B cell (primary cell): ENCODE measurements at regions not wholly inside any gene's neighbourhood (a gene's known extent, or its start where the extent isn't known, plus 50 kb on each side); places are given as distances from the start of the nearest gene placed in this dataset.

Experiments
- ATAC-seq: fragments of 200-7000 bp; cut with Tn5 transposase; one replicate; pipeline ENCODE4 v1.10.0; 2021; ENCODE audit warnings: low read depth, mild to moderate bottlenecking, moderate number of reproducible peaks, moderate library complexity
- CTCF ChIA-PET: fragments of 350-600 bp; sonication (Branson Sonifier 250); formaldehyde crosslinking; loops from one replicate; lab custom pipeline; 2021; ENCODE audit warnings: antibody characterized with exemption, inconsistent platforms; lab: Charles Lee
- POLR2A ChIA-PET: fragments of 350-600 bp; sonication (Branson Sonifier 250); formaldehyde crosslinking; loops from one replicate; lab custom pipeline; 2021; ENCODE audit warnings: antibody characterized with exemption; lab: Charles Lee
- DNase-seq: peaks from one replicate; pipeline ENCODE4 v3.0.0; 2013
- H2AFZ ChIP-seq: 2 replicates; pipeline ENCODE4 v1.6.1; 2012; ENCODE audit warnings: mild to moderate bottlenecking, low read depth, low read length; ENCODE audit not compliant: insufficient read depth, poor library complexity, severe bottlenecking
- H3K27ac ChIP-seq, 2 donors: 1 replicate in 1 of 2; 2 replicates in 1 of 2; pipeline ENCODE4 v1.5.1; 2012 to 2013; ENCODE audit warnings: low read length in 2 of 2, mild to moderate bottlenecking in 2 of 2, moderate library complexity in 1 of 2
- H3K27me3 ChIP-seq, 4 experiments: fragments of 200-600 bp in 1 of 4; sonication (generic) in 1 of 4; replicated peaks in 1 of 4; 1 replicate in 2 of 4; 2 replicates in 2 of 4; pipeline versions ENCODE4 v1.6.1 to v1.7.0; 2013 to 2016; ENCODE audit warnings: low read length in 3 of 4, mild to moderate bottlenecking in 2 of 4, mixed read lengths in 1 of 4, moderate library complexity in 1 of 4; ENCODE audit not compliant: insufficient read depth in 4 of 4, control insufficient read depth in 3 of 4; ENCODE audit errors: control extremely low read depth in 1 of 4
- H3K36me3 ChIP-seq, 2 experiments: replicated peaks in 1 of 2; 1 replicate in 1 of 2; 2 replicates in 1 of 2; pipeline versions ENCODE4 v1.6.1 to v1.7.1; 2013; ENCODE audit warnings: low read length in 1 of 2; ENCODE audit not compliant: insufficient read depth in 2 of 2, control insufficient read depth in 1 of 2; ENCODE audit errors: control extremely low read depth in 1 of 2, extremely low read depth in 1 of 2
- H3K4me1 ChIP-seq, 2 donors: fragments of 200-600 bp in 1 of 2; sonication (generic) in 1 of 2; 1 replicate in 1 of 2; 2 replicates in 1 of 2; pipeline versions ENCODE4 v1.5.1 to v1.6.1; 2013 to 2017; ENCODE audit warnings: low read length in 2 of 2; ENCODE audit not compliant: control insufficient read depth in 2 of 2, insufficient read depth in 2 of 2
- H3K4me2 ChIP-seq: replicated peaks from 2 replicates; pipeline ENCODE3; 2012; ENCODE audit warnings: mild to moderate bottlenecking, low read depth, low read length; ENCODE audit not compliant: poor library complexity, severe bottlenecking
- H3K4me3 ChIP-seq, 5 experiments: fragments of 200-600 bp in 1 of 5; sonication (generic) in 1 of 5; 1 replicate in 3 of 5; 2 replicates in 2 of 5; pipeline versions ENCODE4 v1.5.1 to v1.7.0; 2011 to 2016; ENCODE audit warnings: low read length in 4 of 5, mild to moderate bottlenecking in 4 of 5, low read depth in 2 of 5, control low read depth in 1 of 5, moderate library complexity in 1 of 5; ENCODE audit not compliant: insufficient read depth in 1 of 5; ENCODE audit errors: control extremely low read depth in 1 of 5, extremely low read depth in 1 of 5
- H3K79me2 ChIP-seq: fragments of 200-600 bp; sonication (generic); one replicate; pipeline ENCODE4 v1.6.0; 2016; ENCODE audit warnings: low read length; ENCODE audit not compliant: control insufficient read depth, insufficient read depth
- H3K9ac ChIP-seq: fragments of 200-600 bp; sonication (generic); 2 replicates; pipeline ENCODE4 v1.6.1; 2017; ENCODE audit warnings: mild to moderate bottlenecking, low read length, moderate library complexity
- H3K9me3 ChIP-seq, 3 donors: one replicate each; pipeline versions ENCODE4 v1.6.1 to v1.7.1; 2013; ENCODE audit warnings: low read length in 2 of 3; ENCODE audit not compliant: control insufficient read depth in 2 of 3, insufficient read depth in 1 of 3; ENCODE audit errors: control extremely low read depth in 1 of 3
- H4K20me1 ChIP-seq: 2 replicates; pipeline ENCODE4 v1.6.0; 2012; ENCODE audit warnings: mild to moderate bottlenecking, low read length; ENCODE audit not compliant: insufficient read depth, control insufficient read depth, poor library complexity, severe bottlenecking
- H3K27ac Mint-ChIP-seq: one replicate; pipeline ENCODE4 v1.8.0; 2021; ENCODE audit warnings: mixed read lengths
- H3K27me3 Mint-ChIP-seq: one replicate; pipeline ENCODE4 v1.8.0; 2021; ENCODE audit warnings: mixed read lengths
- H3K4me1 Mint-ChIP-seq: one replicate; pipeline ENCODE4 v1.8.0; 2021; ENCODE audit warnings: mixed read lengths
- H3K4me3 Mint-ChIP-seq: one replicate; pipeline ENCODE4 v1.8.0; 2021; ENCODE audit warnings: mixed read lengths
- H3K9me3 Mint-ChIP-seq: one replicate; pipeline ENCODE4 v1.8.0; 2022; ENCODE audit warnings: mixed read lengths; ENCODE audit not compliant: insufficient read depth
- EZH2 ChIP-seq: IDR thresholded peaks from 2 replicates; pipeline ENCODE4 v1.6.1; 2012; ENCODE audit warnings: borderline replicate concordance, low read depth, mild to moderate bottlenecking, moderate library complexity, low read length; ENCODE audit not compliant: insufficient read depth, poor library complexity, severe bottlenecking
- WGBS: methylation state at CpG from one replicate; pipeline ENCODE4 v1.1.5; 2013; ENCODE audit warnings: missing lambda C conversion rate; ENCODE audit not compliant: insufficient coverage; 5-methylcytosine and 5-hydroxymethylcytosine counted together
- intact Hi-C: fragments of 100-400 bp; cut with micrococcal nuclease; formaldehyde crosslinking; loops from one replicate; pipeline ENCODE4 v1.10.0; 2022
- TF ChIP-seq, protein P1 (sequence below): fragments of 200-600 bp; IDR thresholded peaks from one replicate; pipeline ENCODE4 v1.8.0; 2022; ENCODE audit warnings: antibody characterized with exemption, mild to moderate bottlenecking

- Mint-ChIP-seq H3K27ac (no peak overlapping the region), H3K4me3 (no peak overlapping the region), H3K27me3 (no peaks in the 10 kb centered on the region), H3K9me3 (peaks cover 4% of the 10 kb centered on the region), H3K4me1 (no peaks in the 10 kb centered on the region)
- TF ChIP-seq, protein P1, sequence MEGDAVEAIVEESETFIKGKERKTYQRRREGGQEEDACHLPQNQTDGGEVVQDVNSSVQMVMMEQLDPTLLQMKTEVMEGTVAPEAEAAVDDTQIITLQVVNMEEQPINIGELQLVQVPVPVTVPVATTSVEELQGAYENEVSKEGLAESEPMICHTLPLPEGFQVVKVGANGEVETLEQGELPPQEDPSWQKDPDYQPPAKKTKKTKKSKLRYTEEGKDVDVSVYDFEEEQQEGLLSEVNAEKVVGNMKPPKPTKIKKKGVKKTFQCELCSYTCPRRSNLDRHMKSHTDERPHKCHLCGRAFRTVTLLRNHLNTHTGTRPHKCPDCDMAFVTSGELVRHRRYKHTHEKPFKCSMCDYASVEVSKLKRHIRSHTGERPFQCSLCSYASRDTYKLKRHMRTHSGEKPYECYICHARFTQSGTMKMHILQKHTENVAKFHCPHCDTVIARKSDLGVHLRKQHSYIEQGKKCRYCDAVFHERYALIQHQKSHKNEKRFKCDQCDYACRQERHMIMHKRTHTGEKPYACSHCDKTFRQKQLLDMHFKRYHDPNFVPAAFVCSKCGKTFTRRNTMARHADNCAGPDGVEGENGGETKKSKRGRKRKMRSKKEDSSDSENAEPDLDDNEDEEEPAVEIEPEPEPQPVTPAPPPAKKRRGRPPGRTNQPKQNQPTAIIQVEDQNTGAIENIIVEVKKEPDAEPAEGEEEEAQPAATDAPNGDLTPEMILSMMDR: no peak
- no peak for TF ChIP-seq EZH2
- intact Hi-C loops: no loop called here
- H3K4me3 ChIP-seq: no peak overlapping the region
- H3K27ac ChIP-seq: no peak overlapping the region
- H3K36me3 ChIP-seq: no peaks in the 10 kb centered on the region
- no peak for DNase-seq
- no peak overlapping the region for H2AFZ ChIP-seq
- 100% methylated on average over 1 of the region's 1 CpG for WGBS
- ATAC-seq: no peak
- H3K9me3 ChIP-seq: no peaks in the 10 kb centered on the region
- CTCF ChIA-PET: no interaction called here
- no peaks in the 10 kb centered on the region for H4K20me1 ChIP-seq
- H3K79me2 ChIP-seq: no peaks in the 10 kb centered on the region
- no peak overlapping the region for H3K4me2 ChIP-seq
- no peaks in the 10 kb centered on the region for H3K4me1 ChIP-seq
- H3K9ac ChIP-seq: no peak overlapping the region
- no peaks in the 10 kb centered on the region for H3K27me3 ChIP-seq
- POLR2A ChIA-PET: no interaction called here
These were observed 853.7 kb downstream of the MCTP2 start for GRCh38 chr15:95085056-95085455.

- H3K79me2 ChIP-seq: no peaks in the 10 kb centered on the region
- H3K27me3 ChIP-seq: no peaks in the 10 kb centered on the region
- Mint-ChIP-seq H3K9me3 (peaks cover 4% of the 10 kb centered on the region), H3K27ac (no peak overlapping the region), H3K27me3 (no peaks in the 10 kb centered on the region), H3K4me3 (no peak overlapping the region), H3K4me1 (no peaks in the 10 kb centered on the region)
- H3K9me3 ChIP-seq: peaks cover 0 to 4% (median 0%) of the 10 kb centered on the region in 3 donors
- no peak overlapping the region for H3K27ac ChIP-seq
- no peak overlapping the region for H3K4me3 ChIP-seq
- no peak overlapping the region for H2AFZ ChIP-seq
- TF ChIP-seq, protein P1: no peak
- TF ChIP-seq EZH2: no peak
- H4K20me1 ChIP-seq: no peaks in the 10 kb centered on the region
- no peak for ATAC-seq
- H3K4me1 ChIP-seq: no peaks in the 10 kb centered on the region
- ChIA-PET CTCF (no interaction called here), POLR2A (no interaction called here)
- no peak overlapping the region for H3K9ac ChIP-seq
- H3K36me3 ChIP-seq: no peaks in the 10 kb centered on the region
- DNase-seq: no peak
- intact Hi-C loops: no loop called here
- 80% methylated on average over 2 of the region's 5 CpGs for WGBS
- no peak overlapping the region for H3K4me2 ChIP-seq
These were observed 855.3 kb downstream of the MCTP2 start for GRCh38 chr15:95086531-95087252.
